BLaER1 (cell line): ENCODE measurements at regions not wholly inside any gene's neighbourhood (a gene's known extent, or its start where the extent isn't known, plus 50 kb on each side); places are given as distances from the start of the nearest gene placed in this dataset.
A peak's percentile ranks its signal among the peaks of the same experiment; 100 is the strongest.
"Not testable (repeated sequence)": the region's sequence is repeated elsewhere in the genome, so short reads cannot be mapped to it uniquely, and the experiment has no call there.

Source experiments
- H3K27ac ChIP-seq: shearing (Covaris generic); formaldehyde crosslinking; 2 replicates; pipeline ENCODE4 v1.8.1; 2022
- H3K27me3 ChIP-seq: shearing (Covaris generic); formaldehyde crosslinking; 2 replicates; pipeline ENCODE4 v1.8.1; 2022
- H3K36me3 ChIP-seq: shearing (Covaris generic); formaldehyde crosslinking; 2 replicates; pipeline ENCODE4 v1.8.1; 2022
- H3K4me1 ChIP-seq: shearing (Covaris generic); formaldehyde crosslinking; 2 replicates; pipeline ENCODE4 v1.8.1; 2022
- H3K4me2 ChIP-seq: shearing (Covaris generic); formaldehyde crosslinking; 2 replicates; pipeline ENCODE4 v1.8.1; 2022
- H3K4me3 ChIP-seq: shearing (Covaris generic); formaldehyde crosslinking; 2 replicates; pipeline ENCODE4 v1.8.1; 2022
- H3K9ac ChIP-seq: shearing (Covaris generic); formaldehyde crosslinking; 2 replicates; pipeline ENCODE4 v1.8.1; 2022
- H3K9me3 ChIP-seq: shearing (Covaris generic); formaldehyde crosslinking; 2 replicates; pipeline ENCODE4 v1.8.1; 2022
- H4K20me1 ChIP-seq: shearing (Covaris generic); formaldehyde crosslinking; 2 replicates; pipeline ENCODE4 v1.8.1; 2022
- Cebpa-rat ChIP-seq: shearing (Covaris generic); IDR thresholded peaks from 2 replicates; pipeline ENCODE4 v1.8.1; 2022

DNA sequence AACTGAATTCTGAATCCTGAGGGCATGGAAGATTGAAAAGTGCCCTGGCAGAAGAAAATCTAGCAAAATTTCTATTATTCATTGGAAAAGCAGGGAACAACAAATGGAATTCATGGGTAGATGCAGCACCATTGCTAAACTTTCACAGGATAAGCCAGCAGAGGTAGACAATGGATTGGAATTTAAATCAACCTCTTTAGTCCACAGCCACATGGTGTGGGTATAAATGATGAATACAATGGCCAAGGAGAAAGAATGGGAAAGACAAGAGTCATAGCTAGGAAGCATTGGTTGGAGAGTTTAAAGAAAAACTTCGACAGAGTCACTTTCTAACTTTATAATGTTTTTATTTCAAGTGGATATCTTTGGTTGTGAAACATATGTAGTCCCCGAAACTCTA is 332.8 kb upstream of the PUDP start:
- no peaks in the 10 kb centered on the region for H3K27me3 ChIP-seq
- H3K27ac ChIP-seq = no peak overlapping the region
- TF ChIP-seq Cebpa-rat = no peak
- H3K4me2 ChIP-seq = no peak overlapping the region
- H4K20me1 ChIP-seq = no peaks in the 10 kb centered on the region
- no peak overlapping the region for H3K9ac ChIP-seq
- no peaks in the 10 kb centered on the region for H3K4me1 ChIP-seq
- H3K36me3 ChIP-seq = no peaks in the 10 kb centered on the region
- no peak overlapping the region for H3K4me3 ChIP-seq
- peaks cover 8% of the 10 kb centered on the region; the same call in 1 of the 2 replicates for H3K9me3 ChIP-seq

GRCh38 chrX:7462110-7462509 is 314.2 kb upstream of the PUDP start:
- TF ChIP-seq Cebpa-rat = no peak
- Histone ChIP-seq H3K9me3 (no peaks in the 10 kb centered on the region), H3K27me3 (no peaks in the 10 kb centered on the region), H3K4me3 (no peak overlapping the region), H4K20me1 (no peaks in the 10 kb centered on the region), H3K4me2 (no peak overlapping the region), H3K4me1 (no peaks in the 10 kb centered on the region), H3K36me3 (no peaks in the 10 kb centered on the region), H3K9ac (no peak overlapping the region), H3K27ac (no peak overlapping the region)

- not testable (repeated sequence) for H3K36me3 ChIP-seq, H3K9ac ChIP-seq, H4K20me1 ChIP-seq, H3K9me3 ChIP-seq, H3K27ac ChIP-seq, H3K27me3 ChIP-seq, H3K4me1 ChIP-seq, H3K4me3 ChIP-seq, H3K4me2 ChIP-seq
Measured at GRCh38 chrX:7461051-7461450, 313.1 kb upstream of the PUDP start.

DNA sequence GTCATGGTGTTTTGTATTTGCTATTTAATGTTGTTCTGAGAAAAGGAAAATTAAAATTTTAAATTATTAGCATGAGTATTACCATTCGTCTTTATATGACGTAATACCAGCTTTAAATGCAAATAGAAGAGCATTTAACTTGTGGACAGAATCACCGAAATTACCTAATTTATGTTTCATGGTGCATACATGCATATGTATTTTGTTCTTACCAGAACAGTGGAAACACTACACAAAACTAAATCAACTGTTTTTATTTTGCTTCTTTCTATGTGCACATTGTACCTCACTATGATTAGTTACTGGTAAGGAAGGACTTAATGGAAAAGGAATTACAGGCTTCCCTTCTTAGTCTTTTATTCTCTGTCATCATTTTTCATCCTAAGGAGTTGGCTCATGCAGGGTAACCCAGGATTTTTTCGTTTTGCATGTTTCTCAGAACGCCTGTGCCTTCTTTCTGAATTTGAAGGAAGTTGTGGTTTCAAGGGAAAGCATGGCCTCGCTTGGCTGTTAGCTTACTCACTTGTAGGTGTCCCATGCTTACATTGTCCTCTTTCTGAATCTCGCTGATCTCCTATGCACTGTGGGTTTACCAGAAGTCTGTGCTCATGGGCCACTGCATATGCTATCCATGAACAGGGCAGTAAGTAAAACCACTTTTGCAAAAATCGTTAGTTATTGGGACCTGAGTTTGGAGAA is 300.0 kb upstream of the PUDP start:
- no peak for TF ChIP-seq Cebpa-rat
- Histone ChIP-seq H4K20me1 (no peaks in the 10 kb centered on the region), H3K4me1 (no peaks in the 10 kb centered on the region), H3K4me2 (no peak overlapping the region), H3K4me3 (no peak overlapping the region), H3K9ac (no peak overlapping the region), H3K36me3 (no peaks in the 10 kb centered on the region), H3K27me3 (no peaks in the 10 kb centered on the region), H3K9me3 (no peaks in the 10 kb centered on the region), H3K27ac (no peak overlapping the region)

GRCh38 chrX:7446815-7447214 is 298.9 kb upstream of the PUDP start:
- H4K20me1 ChIP-seq = no peaks in the 10 kb centered on the region
- H3K9ac ChIP-seq = no peak overlapping the region
- TF ChIP-seq Cebpa-rat = no peak
- no peak overlapping the region for H3K4me2 ChIP-seq
- no peak overlapping the region for H3K27ac ChIP-seq
- H3K36me3 ChIP-seq = no peaks in the 10 kb centered on the region
- H3K4me1 ChIP-seq = no peaks in the 10 kb centered on the region
- no peaks in the 10 kb centered on the region for H3K9me3 ChIP-seq
- H3K27me3 ChIP-seq = no peaks in the 10 kb centered on the region
- no peak overlapping the region for H3K4me3 ChIP-seq

DNA sequence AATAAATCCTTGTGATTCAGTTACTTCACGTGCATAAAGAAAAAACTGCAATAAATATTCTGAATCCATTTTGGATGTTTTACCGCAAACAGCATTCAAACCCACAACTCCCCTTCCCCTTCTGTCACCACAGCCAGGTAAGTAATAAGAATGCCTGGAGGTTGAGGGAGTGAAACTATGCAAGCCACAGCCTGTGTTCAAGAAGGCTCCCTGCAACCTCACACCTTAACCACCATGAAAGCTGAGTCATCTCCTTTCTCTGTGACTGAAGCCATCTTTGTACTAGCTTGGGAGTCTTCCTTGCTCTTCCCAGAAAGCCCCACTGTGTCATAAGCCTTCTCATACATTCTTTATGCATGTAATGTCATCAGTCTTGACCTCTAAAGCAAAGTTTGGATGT is 297.0 kb upstream of the PUDP start:
- TF ChIP-seq Cebpa-rat = no peak
- no peaks in the 10 kb centered on the region for H3K36me3 ChIP-seq

DNA sequence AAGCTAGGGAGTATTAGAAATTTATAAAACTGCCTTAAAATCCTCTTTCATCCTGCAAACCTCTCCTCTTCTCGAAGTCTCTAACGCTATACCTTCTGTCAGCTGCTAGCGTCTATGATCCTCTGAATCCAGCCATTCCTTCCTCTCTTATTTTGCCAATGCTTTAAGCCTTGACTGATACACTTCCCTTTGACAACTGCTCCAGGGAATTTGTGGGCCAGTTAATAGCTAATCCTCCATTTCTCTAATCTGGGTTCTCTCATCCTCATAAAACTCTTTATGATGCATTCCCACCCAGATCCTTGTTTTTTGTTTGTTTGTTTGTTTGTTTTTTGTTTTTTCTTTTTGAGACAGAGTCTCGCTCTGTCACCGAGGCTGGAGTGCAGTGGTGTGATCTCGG is 293.6 kb upstream of the PUDP start:
- Histone ChIP-seq H3K4me2 (no peak overlapping the region), H3K9me3 (no peaks in the 10 kb centered on the region), H3K4me3 (no peak overlapping the region), H3K4me1 (no peaks in the 10 kb centered on the region), H3K36me3 (no peaks in the 10 kb centered on the region), H4K20me1 (no peaks in the 10 kb centered on the region), H3K27ac (no peak overlapping the region), H3K9ac (no peak overlapping the region), H3K27me3 (no peaks in the 10 kb centered on the region)
- TF ChIP-seq Cebpa-rat = no peak

More for the DNA sequence above, 297.0 kb upstream of the PUDP start:
- Histone ChIP-seq H3K4me3 (no peak overlapping the region), H3K27me3 (no peaks in the 10 kb centered on the region), H3K4me1 (no peaks in the 10 kb centered on the region), H3K9me3 (no peaks in the 10 kb centered on the region), H3K27ac (no peak overlapping the region), H4K20me1 (no peaks in the 10 kb centered on the region), H3K4me2 (no peak overlapping the region), H3K9ac (no peak overlapping the region)

GRCh38 chrX:7435822-7436221 is 287.9 kb upstream of the PUDP start:
- Histone ChIP-seq H3K9me3 (no peaks in the 10 kb centered on the region), H3K4me2 (no peak overlapping the region), H3K4me3 (no peak overlapping the region), H3K36me3 (no peaks in the 10 kb centered on the region), H3K9ac (no peak overlapping the region), H3K27ac (no peak overlapping the region), H3K4me1 (no peaks in the 10 kb centered on the region), H4K20me1 (no peaks in the 10 kb centered on the region), H3K27me3 (no peaks in the 10 kb centered on the region)
- TF ChIP-seq Cebpa-rat = peak; percentile 62; the same call in 1 of the 2 replicates

- Histone ChIP-seq H3K4me3 (no peak overlapping the region), H4K20me1 (no peaks in the 10 kb centered on the region), H3K36me3 (no peaks in the 10 kb centered on the region), H3K4me1 (no peaks in the 10 kb centered on the region), H3K9ac (no peak overlapping the region), H3K27ac (no peak overlapping the region), H3K9me3 (no peaks in the 10 kb centered on the region), H3K27me3 (no peaks in the 10 kb centered on the region), H3K4me2 (no peak overlapping the region)
- no peak for TF ChIP-seq Cebpa-rat
Measured at GRCh38 chrX:7432901-7433300, 284.9 kb upstream of the PUDP start.

- Histone ChIP-seq H4K20me1 (no peaks in the 10 kb centered on the region), H3K9ac (no peak overlapping the region)
- no peak for TF ChIP-seq Cebpa-rat
Measured at GRCh38 chrX:7420717-7421116, 272.8 kb upstream of the PUDP start.

DNA sequence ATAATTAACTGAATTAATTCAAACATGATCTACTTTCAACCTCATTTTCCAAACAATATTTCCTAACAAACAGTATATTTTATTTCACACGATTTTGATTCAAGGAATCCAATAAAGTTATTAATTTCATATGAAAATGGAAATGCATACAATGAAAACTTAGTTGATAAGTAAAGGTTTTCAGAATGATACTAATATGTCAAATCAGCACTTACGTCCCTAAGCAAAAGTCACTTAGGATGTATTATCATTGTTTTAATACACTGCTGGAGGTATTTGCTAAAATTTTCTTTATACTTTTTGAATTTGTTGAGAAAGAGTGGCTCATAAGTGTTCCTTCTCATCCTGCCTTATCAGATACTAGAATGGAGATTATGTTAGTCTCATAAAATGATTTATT is 266.8 kb upstream of the PUDP start:
- Histone ChIP-seq H3K36me3 (no peaks in the 10 kb centered on the region), H3K4me3 (no peak overlapping the region), H3K4me2 (no peak overlapping the region), H3K9me3 (no peaks in the 10 kb centered on the region), H3K27ac (no peak overlapping the region), H3K4me1 (no peaks in the 10 kb centered on the region), H4K20me1 (no peaks in the 10 kb centered on the region), H3K9ac (no peak overlapping the region), H3K27me3 (no peaks in the 10 kb centered on the region)
- TF ChIP-seq Cebpa-rat = no peak

More at GRCh38 chrX:7420717-7421116, 272.8 kb upstream of the PUDP start:
- Histone ChIP-seq H3K4me2 (no peak overlapping the region), H3K4me3 (no peak overlapping the region), H3K27me3 (no peaks in the 10 kb centered on the region), H3K9me3 (no peaks in the 10 kb centered on the region), H3K4me1 (no peaks in the 10 kb centered on the region), H3K27ac (no peak overlapping the region), H3K36me3 (no peaks in the 10 kb centered on the region)
